Keratinocyte (primary cell): ENCODE measurements at regions not wholly inside any gene's neighbourhood (a gene's known extent, or its start where the extent isn't known, plus 50 kb on each side); places are given as distances from the start of the nearest gene placed in this dataset.
"Not testable (repeated sequence)": the region's sequence is repeated elsewhere in the genome, so short reads cannot be mapped to it uniquely, and the experiment has no call there.

Source experiments
- DNase-seq: peaks from one replicate; pipeline ENCODE4 v3.0.0-alpha.2; 2011; ENCODE audit warnings: low read depth, missing footprints, low spot score
- FAIRE-seq: peaks from 2 replicates; lab custom pipeline; 2011; peaks lifted over from hg19 to GRCh38; lab: Jason Lieb, UNC
- H2AFZ ChIP-seq: 2 replicates; pipeline ENCODE4 v1.6.0; 2012; ENCODE audit warnings: low read length, control low read depth, inconsistent platforms; ENCODE audit not compliant: control insufficient read depth
- H3K27ac ChIP-seq: 2 replicates; pipeline ENCODE4 v1.5.1; 2011; ENCODE audit warnings: low read length; ENCODE audit not compliant: control insufficient read depth, insufficient read depth
- H3K27me3 ChIP-seq: 3 replicates; pipeline ENCODE4 v1.6.0; 2011; ENCODE audit warnings: low read length; ENCODE audit not compliant: control insufficient read depth, insufficient read depth; ENCODE audit errors: extremely low read depth
- H3K36me3 ChIP-seq, 2 experiments: 2 replicates in 1 of 2; 3 replicates in 1 of 2; pipeline ENCODE4 v1.5.1; 2011; ENCODE audit warnings: low read length in 2 of 2, mild to moderate bottlenecking in 1 of 2; ENCODE audit not compliant: control insufficient read depth in 2 of 2, insufficient read depth in 2 of 2; ENCODE audit errors: extremely low read depth in 1 of 2
- H3K4me1 ChIP-seq: 3 replicates; pipeline ENCODE4 v1.5.1; 2011; ENCODE audit warnings: low read length; ENCODE audit not compliant: control insufficient read depth, insufficient read depth; ENCODE audit errors: extremely low read depth
- H3K4me2 ChIP-seq: 3 replicates; pipeline ENCODE4 v1.6.0; 2011; ENCODE audit warnings: low read depth, low read length; ENCODE audit not compliant: control insufficient read depth, insufficient read depth; ENCODE audit errors: extremely low read depth
- H3K4me3 ChIP-seq, 3 experiments: fragments of 200-600 bp in 1 of 3; sonication (generic) in 1 of 3; 2 replicates in 2 of 3; 3 replicates in 1 of 3; pipeline ENCODE4 v1.5.1; 2011 to 2016; ENCODE audit warnings: low read length in 3 of 3, mild to moderate bottlenecking in 3 of 3, control low read depth in 2 of 3, inconsistent platforms in 1 of 3, low read depth in 1 of 3, mixed read lengths in 1 of 3, mixed run types in 1 of 3, moderate library complexity in 1 of 3; ENCODE audit not compliant: control insufficient read depth in 2 of 3, insufficient read depth in 2 of 3; ENCODE audit errors: extremely low read depth in 1 of 3
- H3K79me2 ChIP-seq: 2 replicates; pipeline ENCODE4 v1.6.0; 2012; ENCODE audit warnings: low read length; ENCODE audit not compliant: control insufficient read depth, insufficient read depth
- H3K9ac ChIP-seq: 3 replicates; pipeline ENCODE4 v1.6.0; 2011; ENCODE audit warnings: low read length; ENCODE audit not compliant: control insufficient read depth, insufficient read depth; ENCODE audit errors: extremely low read depth
- H3K9me1 ChIP-seq: 3 replicates; pipeline ENCODE4 v1.6.0; 2011; ENCODE audit warnings: low read length; ENCODE audit not compliant: control insufficient read depth, insufficient read depth; ENCODE audit errors: extremely low read depth
- H3K9me3 ChIP-seq: 2 replicates; pipeline ENCODE4 v1.5.1; 2012; ENCODE audit warnings: low read depth, low read length; ENCODE audit not compliant: control insufficient read depth
- H4K20me1 ChIP-seq: 3 replicates; pipeline ENCODE4 v1.6.0; 2011; ENCODE audit warnings: low read length; ENCODE audit not compliant: control insufficient read depth, insufficient read depth; ENCODE audit errors: extremely low read depth
- CTCF ChIP-seq, 3 experiments: IDR thresholded peaks in 1 of 3; conservative IDR thresholded peaks in 1 of 3; optimal IDR thresholded peaks in 1 of 3; 2 replicates in 2 of 3; 3 replicates in 1 of 3; pipeline versions ENCODE3 to v1.5.1; 2011; ENCODE audit warnings: low read length in 3 of 3, mild to moderate bottlenecking in 3 of 3, moderate library complexity in 2 of 3, control low read depth in 1 of 3, inconsistent platforms in 1 of 3; ENCODE audit not compliant: insufficient read depth in 2 of 3; ENCODE audit errors: extremely low read depth in 1 of 3
- EZH2 ChIP-seq: IDR thresholded peaks from one replicate; pipeline ENCODE4 v1.6.1; 2012; ENCODE audit warnings: inconsistent platforms, mild to moderate bottlenecking, low read length, moderate library complexity
- dilution Hi-C: fragments of 300-500 bp; cut with MboI; formaldehyde crosslinking; loops from one replicate; pipeline ENCODE4 v1.7.0; 2020; ENCODE audit warnings: low sequenced_read_pairs; ENCODE audit not compliant: extremely low pct_ligation_motif_present

- H3K27ac ChIP-seq, result no peak overlapping the region
- no peak overlapping the region for H3K9ac ChIP-seq
- no peak overlapping the region for H3K4me2 ChIP-seq
- H3K9me1 ChIP-seq, result no peaks in the 10 kb centered on the region
- H3K36me3 ChIP-seq, result no peaks in the 10 kb centered on the region
- H3K79me2 ChIP-seq, result no peaks in the 10 kb centered on the region
- no peaks in the 10 kb centered on the region for H3K27me3 ChIP-seq
- FAIRE-seq (no peak), DNase-seq (no peak)
- H3K9me3 ChIP-seq, result no peaks in the 10 kb centered on the region
- no peak for TF ChIP-seq CTCF (optimal IDR thresholded peaks at IDR 0.05 in 1 of 3, IDR thresholded peaks at IDR 0.05 in 1 of 3, conservative IDR thresholded peaks at IDR 0.05 in 1 of 3; ENCODE audit: extremely low read depth in 1 of 3, insufficient read depth in 2 of 3, low read length in 3 of 3)
- TF ChIP-seq EZH2, result no peak
- no peaks in the 10 kb centered on the region for H3K4me1 ChIP-seq
- H3K4me3 ChIP-seq, result no peak overlapping the region
- H2AFZ ChIP-seq, result no peak overlapping the region
- H4K20me1 ChIP-seq, result no peaks in the 10 kb centered on the region
- dilution Hi-C loops, result no loop called here
Observed at GRCh38 chr4:19213388-19213787, 1038.3 kb upstream of the SLIT2 start.

- no peaks in the 10 kb centered on the region for H3K4me1 ChIP-seq
- no peak overlapping the region for H3K9ac ChIP-seq
- H4K20me1 ChIP-seq, result no peaks in the 10 kb centered on the region
- no peak overlapping the region for H3K27ac ChIP-seq
- H3K4me3 ChIP-seq, result no peak overlapping the region
- H2AFZ ChIP-seq, result no peak overlapping the region
- DNase-seq, result no peak
- no peaks in the 10 kb centered on the region for H3K9me3 ChIP-seq
- no peaks in the 10 kb centered on the region for H3K79me2 ChIP-seq
- H3K27me3 ChIP-seq, result no peaks in the 10 kb centered on the region
- H3K9me1 ChIP-seq, result no peaks in the 10 kb centered on the region
- dilution Hi-C loops, result no loop called here
- FAIRE-seq, result no peak
- no peak for TF ChIP-seq EZH2
- TF ChIP-seq CTCF (optimal IDR thresholded peaks at IDR 0.05 in 1 of 3, IDR thresholded peaks at IDR 0.05 in 1 of 3, conservative IDR thresholded peaks at IDR 0.05 in 1 of 3; ENCODE audit: extremely low read depth in 1 of 3, insufficient read depth in 2 of 3, low read length in 3 of 3), result no peak
- H3K36me3 ChIP-seq, result no peaks in the 10 kb centered on the region
- no peak overlapping the region for H3K4me2 ChIP-seq
Observed at GRCh38 chr4:19205853-19206252, 1045.9 kb upstream of the SLIT2 start.

- H3K4me3 ChIP-seq, H3K4me1 ChIP-seq, FAIRE-seq, H3K27ac ChIP-seq, H3K79me2 ChIP-seq, H3K9ac ChIP-seq, H3K9me3 ChIP-seq, H3K27me3 ChIP-seq, DNase-seq, dilution Hi-C loops, H2AFZ ChIP-seq, H3K36me3 ChIP-seq, H4K20me1 ChIP-seq, H3K9me1 ChIP-seq, H3K4me2 ChIP-seq: not testable (repeated sequence)
Observed at GRCh38 chr4:19197838-19198237, 1053.9 kb upstream of the SLIT2 start.
